Stimulated activated CD8-positive, alpha-beta memory T cell treated with anti-CD3 and anti-CD28 coated beads, Interleukin-4, amount 100 ng/mL, for 4 hours (primary cell): ENCODE measurements at regions not wholly inside any gene's neighbourhood (a gene's known extent, or its start where the extent isn't known, plus 50 kb on each side); places are given as distances from the start of the nearest gene placed in this dataset.
"Not testable (repeated sequence)": the region's sequence is repeated elsewhere in the genome, so short reads cannot be mapped to it uniquely, and the experiment has no call there.

Experiments
- DNase-seq, 2 donors: peaks; one replicate each; pipeline ENCODE4 v3.0.0-alpha.2; 2020; ENCODE audit warnings: low read depth in 2 of 2, low spot score in 1 of 2

- DNase-seq: not testable (repeated sequence)
These were observed 60.5 kb downstream of the AREG start for GRCh38 chr4:74505355-74505978.

DNA sequence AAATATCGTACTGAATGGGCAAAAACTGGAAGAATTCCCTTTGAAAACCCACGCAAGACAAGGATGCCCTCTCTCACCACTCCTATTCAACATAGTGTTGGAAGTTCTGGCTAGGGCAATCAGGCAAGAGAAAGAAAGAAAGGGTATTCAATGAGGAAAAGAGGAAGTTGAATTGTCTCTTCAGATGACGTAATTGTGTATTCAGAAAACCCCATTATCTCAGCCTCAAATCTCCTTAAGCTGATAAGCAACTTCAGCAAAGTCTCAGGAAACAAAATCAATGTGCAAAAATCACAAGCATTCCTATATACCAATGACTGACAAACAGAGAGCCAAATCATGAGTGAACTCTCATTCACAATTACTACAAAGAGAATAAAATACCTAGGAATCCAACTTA, 64.4 kb downstream of the AREG start:
- DNase-seq: not testable (repeated sequence)

GRCh38 chr4:74516303-74516702, 71.4 kb downstream of the AREG start:
- DNase-seq: no peak

- DNase-seq: no peak
These were observed 73.1 kb downstream of the AREG start for GRCh38 chr4:74517996-74518395.

GRCh38 chr4:74522251-74522991, 77.5 kb downstream of the AREG start:
- no peak for DNase-seq

- no peak for DNase-seq
These were observed 78.2 kb downstream of the AREG start for GRCh38 chr4:74523096-74523495.

DNA sequence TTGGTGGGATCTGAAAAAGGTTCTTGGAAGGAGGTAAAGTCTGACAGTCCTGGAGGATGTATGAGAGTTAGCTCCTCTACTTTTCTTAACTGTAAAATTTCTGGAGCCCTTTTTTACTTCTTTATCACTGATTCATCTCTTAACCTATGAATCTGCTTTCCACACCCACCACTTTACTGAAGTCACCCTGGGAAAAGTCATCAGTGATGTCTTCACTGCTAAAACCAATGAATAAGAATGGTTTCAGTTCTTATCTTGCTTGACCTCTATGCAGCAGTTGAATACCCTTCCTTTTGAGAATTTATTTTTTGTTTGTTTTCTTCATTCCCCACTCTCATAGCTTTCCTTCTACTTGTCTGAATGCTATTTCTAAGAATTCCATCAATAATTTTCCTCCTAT, 80.0 kb downstream of the AREG start:
- no peak for DNase-seq

DNA sequence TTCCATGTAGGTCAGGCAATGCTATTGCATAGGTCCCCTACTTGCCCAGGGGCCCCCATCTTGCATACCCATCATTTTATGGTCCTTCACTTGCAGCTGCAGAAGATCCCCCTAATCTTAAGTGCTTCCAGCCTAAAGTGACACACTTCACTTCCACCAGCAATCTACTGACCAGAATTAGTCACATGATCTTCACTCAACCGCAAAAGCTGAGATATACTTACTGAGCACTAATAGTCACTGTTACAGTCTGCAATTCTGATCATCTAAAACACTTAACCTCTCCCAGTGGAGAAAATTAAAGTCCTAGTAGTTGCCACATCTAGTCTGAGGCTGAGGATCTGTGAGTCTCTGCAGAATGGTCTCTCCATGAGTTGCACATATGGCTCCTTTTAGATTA, 82.1 kb downstream of the AREG start:
- DNase-seq: no peak

DNA sequence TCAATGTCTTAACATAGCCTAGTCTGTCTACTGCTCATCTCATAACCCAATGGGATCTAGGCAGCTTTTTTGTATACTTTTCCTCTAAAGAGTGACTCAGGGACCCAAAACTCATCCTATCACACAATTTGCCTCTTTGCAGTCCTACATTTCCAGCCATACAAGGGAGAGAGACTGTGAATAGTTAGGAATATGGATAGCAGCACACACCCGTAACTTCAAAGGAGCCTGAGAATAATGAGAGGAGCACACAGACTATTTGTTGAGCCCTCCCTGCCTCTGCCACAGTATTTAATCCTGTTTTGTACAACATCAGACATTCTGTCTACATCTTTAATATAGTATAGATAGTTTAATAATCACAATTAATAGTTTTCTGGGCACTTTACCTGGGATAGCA, 83.2 kb downstream of the AREG start:
- no peak for DNase-seq

DNA sequence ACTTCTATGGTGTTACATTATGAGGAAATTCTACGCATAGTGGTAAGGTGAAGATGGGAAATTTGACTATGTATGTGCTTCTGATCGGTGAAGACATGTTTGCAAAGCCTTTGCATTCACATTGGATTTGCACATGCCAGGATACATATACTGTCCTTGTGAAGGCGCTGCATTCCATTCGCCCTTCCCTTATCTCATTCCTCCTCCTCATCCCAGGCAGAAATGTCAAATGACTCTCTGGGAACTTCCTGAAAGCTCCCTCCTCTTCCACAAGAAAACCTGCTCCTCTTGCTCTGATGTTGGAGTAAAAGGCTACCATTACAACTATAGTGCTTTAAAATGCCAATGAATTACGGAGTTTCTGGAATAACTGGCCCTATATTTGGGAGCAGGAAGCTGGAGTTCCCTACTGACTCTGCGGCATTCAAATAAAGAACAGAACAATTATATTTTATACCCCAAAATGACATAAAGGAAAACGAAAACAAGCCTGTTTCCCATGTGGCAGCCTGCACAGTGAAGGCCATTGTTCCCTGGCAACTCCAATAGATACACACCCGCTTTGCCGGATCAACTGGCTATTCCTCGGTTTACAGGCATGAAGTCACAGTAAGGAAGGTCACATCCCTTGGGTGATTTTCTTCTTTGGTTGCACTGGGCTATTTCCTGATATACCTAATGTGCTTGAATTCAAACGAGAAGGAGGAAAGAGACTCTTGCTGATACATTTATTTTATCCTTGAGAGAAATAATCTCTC, 84.5 kb downstream of the AREG start:
- DNase-seq: no peak

DNA sequence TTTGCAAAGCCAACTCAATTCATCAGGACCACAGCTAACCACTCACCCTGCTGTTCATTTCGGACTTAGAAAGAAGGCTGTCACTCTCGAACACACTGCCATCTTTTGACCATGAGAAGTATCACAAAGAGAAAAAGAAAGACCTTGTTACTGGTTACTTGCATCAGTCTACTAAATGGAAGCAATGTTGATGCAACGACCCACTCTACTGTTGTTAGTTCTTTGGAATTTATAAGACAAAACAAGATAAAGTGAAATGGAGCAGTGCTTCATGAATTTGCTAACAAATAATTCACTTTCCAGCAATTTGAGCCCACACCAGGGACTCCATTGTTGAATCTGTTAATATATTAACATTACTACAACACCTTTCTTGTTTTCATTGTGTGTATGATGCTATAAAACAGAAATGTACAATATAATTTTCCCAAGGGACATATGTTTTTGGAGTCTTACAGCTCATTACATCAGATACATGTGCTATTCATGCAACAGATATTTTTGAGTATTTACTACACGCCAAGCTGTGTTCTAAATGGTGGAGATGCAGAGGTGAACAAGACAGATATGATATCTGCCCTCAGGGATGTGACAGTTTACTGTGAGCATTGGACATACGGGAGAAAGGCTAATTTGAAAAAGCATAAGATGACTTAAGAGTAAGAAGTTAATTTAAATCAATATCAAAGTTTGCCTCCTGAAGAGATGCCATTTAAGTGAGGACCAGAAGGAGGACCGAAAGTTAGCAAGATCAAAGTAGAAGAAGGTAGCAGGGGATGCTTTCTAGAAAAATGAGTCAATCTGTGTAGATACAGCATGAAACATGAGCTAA, 87.2 kb downstream of the AREG start:
- no peak for DNase-seq

DNA sequence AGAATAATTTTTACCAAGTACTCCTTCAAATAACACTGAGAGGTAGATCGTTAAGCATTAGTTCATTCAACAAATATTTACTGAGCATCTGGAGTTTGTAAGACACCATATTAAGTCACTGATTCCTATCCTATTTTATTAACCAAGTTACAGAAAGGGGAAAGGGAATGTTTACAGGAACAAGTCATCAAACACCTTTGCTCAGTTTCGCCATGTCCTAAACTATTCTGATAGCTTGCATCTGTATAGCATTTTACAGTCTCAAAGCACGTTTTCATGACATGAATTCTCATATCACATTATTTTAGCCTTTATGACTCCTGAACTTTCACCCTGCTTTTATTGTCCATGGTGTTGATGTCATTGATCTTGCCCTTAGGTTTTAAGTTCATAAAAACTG, 89.2 kb downstream of the AREG start:
- DNase-seq: no peak

DNA sequence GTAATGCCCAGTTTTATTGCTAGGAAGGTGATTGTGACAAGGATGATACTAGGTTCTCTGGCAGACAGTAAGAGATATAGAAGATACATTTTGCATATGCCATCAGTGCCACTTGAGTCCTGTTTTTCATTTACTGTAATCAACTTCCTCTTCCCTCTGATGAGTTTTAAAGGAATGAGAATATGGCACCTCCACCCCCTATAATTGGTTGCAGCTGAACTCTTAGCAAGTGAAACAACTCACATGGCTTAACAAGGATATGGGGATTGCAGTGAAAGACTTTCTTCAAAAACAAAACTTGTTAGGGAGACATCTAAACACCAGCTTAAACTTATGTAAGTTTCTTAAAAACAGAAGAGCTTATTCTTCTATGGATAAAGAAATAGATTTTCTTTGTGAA, 90.0 kb downstream of the AREG start:
- DNase-seq: no peak

DNA sequence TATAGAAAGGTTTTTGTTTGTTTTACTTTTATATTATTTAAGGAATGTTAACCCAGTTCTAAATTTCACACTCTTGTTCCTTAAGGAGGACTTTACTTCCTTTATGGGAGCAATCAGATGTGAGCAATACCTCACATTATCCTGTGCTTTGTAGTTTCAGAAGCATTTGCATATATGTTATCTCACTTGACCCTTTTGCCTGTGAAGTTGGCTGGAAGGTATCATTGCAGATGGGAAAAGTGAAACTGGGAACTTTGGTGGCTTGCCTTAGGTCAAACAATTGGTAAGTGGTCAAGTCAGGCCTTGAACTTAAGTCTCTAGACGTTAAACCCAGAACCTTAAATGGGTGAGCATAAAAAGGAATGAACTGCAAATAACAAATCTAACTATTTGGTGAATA, 90.6 kb downstream of the AREG start:
- DNase-seq: no peak

- DNase-seq: no peak
These were observed 91.6 kb downstream of the AREG start for GRCh38 chr4:74536557-74536956.

- no peak for DNase-seq
These were observed 92.5 kb downstream of the AREG start for GRCh38 chr4:74537459-74537858.

GRCh38 chr4:74539044-74539790, 94.3 kb downstream of the AREG start:
- no peak for DNase-seq

DNA sequence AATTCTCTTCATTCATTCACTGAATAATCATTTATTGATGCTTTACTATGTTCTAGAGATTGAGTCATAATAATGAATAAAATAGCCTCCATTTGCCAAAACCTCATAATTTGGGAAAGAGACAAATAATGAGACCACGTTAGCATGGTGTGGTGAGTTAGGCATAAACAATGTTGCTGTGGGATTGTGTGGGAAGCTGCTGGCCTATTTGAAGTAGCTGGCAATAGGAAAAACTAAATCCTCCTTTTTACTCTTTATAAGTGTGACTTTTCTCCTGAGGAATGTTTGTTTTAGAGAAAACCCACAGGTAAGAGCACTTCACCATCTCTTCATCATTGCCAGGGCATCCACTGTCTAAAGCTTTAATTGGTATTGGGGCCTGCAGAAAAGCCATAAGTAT, 95.3 kb downstream of the AREG start:
- no peak for DNase-seq

- DNase-seq: no peak
These were observed 96.7 kb downstream of the AREG start for GRCh38 chr4:74541667-74542066.

DNA sequence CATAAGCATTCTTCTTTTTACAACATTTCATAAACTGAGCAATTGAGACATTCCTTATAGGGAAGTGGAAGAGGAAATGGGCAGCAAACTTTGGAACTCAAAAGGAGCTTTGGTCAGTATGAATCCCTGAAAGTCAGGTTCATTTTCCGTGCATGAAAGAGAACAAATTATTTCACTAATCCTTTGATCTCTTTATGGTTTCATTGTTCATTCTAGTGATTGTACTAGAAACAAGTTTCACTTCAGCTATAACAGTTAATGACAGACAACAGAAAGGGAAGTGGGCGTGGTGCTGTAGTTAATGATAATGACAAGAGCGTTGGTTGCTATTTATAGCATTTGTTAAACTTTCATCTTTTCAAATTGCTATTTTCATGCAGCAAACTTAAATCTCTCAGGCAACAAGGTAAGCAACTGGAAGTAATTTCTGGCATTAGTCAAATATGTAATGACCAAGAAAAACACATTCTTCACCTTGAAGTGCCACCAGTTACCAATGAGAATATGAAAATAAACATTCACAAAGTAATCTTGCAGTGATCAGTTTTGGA, 98.4 kb downstream of the AREG start:
- DNase-seq: no peak
